IPS DF 4.7 (cell line): ENCODE measurements at regions not wholly inside any gene's neighbourhood (a gene's known extent, or its start where the extent isn't known, plus 50 kb on each side); places are given as distances from the start of the nearest gene placed in this dataset.

ENCODE experiments used
- DNase-seq: peaks from one replicate; pipeline ENCODE4 v3.0.0-alpha.2; 2013; ENCODE audit warnings: low spot score; ENCODE audit errors: extremely low read depth

DNA sequence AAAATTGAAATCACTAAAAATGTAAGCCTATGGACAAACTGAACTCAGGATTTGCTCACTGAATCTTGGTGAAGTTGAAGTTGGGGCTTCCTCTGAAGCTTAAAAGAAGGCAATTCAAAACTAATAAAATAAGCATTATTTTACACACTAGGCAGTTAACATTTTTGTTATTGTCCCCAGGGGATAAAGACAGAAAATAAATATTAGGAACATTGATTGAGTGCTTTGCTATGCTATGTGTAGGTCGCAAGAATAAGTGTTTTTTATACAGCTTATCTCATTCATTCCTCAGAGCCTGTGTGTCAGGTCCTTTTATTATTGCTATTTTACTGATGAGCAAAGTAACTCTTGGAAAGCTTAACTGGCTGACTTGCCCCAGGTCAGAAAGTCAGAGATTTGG, 82.2 kb downstream of the ZNF608 start:
- DNase-seq = no peak

GRCh38 chr5:124663101-124663506, 83.3 kb downstream of the ZNF608 start:
- DNase-seq = no peak

GRCh38 chr5:124662181-124662781, 84.2 kb downstream of the ZNF608 start:
- DNase-seq = no peak

DNA sequence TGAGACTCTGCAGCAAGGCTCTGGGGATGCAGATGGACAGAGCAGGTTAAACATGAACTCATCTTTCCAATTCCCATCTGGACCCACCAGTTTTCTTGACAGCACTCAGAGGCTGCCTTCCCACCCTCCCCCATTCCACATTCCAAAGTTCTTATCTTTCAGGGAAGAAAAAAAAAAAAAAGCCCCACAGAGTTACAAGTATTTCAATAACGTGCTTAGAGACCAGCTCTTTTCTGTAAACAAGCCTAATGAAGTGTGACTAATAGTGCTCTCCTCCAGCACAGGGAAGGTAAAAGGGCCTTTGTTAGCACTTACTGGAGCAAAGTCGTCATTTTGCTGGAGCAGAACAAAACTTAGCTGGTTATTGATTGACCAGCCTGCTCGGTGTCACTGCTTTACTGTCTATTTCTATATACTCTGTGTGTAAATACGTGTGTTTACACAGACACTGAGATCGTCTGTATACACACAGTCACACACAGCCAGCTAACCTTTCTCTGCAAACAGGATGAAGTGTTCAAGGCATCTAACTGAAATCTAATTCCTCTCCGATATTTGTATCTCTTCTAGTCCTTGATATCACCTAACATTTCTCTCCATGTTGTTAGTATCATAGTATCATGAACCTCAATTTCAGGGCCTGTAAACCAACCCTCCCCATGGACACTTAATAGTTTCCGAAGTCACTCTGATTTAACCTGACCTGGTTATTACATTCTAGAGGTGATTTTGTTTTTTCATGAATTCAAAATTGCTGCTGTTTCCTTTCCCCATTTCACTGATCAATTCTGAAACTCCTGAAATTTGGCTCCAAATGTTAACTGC, 84.9 kb downstream of the ZNF608 start:
- no peak for DNase-seq

DNA sequence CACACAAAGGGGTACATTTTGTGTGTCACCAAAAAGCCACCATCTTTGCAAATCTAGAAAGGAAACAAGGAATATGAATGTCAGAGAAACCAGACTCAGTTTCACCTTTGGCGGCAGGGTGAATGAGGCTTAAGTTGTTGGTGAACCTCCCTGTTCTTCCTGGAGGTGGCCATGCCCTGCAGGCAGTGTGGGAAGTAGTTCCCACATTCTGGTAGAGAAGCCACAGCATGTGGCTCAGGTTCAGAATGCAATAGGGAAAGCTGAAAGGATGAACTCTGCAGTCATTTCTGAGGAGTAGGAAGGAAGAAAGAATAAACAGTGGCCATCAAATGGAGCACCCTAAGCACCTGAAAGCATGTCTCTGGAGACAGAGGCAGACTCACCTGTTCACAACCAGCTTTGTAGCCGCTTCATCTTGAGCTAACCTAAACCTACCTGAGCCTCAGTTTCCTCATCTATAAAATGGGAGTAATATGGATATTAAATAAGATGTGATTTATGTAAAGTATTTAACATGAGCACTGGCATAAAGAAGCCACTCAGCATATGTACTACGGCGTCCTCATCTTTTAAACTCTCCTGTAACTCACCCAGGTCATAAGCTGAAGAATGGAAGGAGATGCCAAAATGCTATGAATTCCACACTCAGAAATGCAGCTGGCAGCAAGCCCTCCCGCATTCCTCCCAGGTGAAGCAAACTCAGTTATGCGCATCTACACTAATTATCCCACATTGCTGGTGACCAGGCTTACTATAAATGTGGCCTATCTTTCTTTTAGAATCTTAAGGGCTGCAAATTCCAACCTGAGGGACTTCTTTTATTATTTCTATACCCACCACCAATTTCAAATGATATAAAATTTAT, 86.0 kb downstream of the ZNF608 start:
- no peak for DNase-seq

DNA sequence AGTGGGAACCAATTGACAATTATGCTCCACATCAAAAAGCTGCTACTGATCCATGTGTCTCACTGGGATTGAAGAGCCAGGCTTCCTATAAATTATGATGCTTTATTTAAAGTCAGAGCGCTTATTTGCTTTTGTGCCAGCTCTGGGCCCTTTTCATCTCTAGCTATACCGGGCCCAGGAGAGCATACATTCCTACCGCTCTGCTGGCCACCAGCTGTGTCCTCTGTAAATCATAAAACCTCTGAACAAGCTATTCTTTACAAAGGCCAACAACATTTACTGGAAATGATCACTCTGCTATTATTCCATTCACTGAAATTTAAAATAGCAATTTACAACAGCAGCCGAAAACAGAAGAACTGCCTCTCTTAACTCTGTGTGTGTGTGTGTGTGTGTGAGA, 86.6 kb downstream of the ZNF608 start:
- no peak for DNase-seq

GRCh38 chr5:124658867-124659557, 87.4 kb downstream of the ZNF608 start:
- DNase-seq = no peak

- no peak for DNase-seq
Measured at GRCh38 chr5:124655921-124656511, 90.4 kb downstream of the ZNF608 start.

DNA sequence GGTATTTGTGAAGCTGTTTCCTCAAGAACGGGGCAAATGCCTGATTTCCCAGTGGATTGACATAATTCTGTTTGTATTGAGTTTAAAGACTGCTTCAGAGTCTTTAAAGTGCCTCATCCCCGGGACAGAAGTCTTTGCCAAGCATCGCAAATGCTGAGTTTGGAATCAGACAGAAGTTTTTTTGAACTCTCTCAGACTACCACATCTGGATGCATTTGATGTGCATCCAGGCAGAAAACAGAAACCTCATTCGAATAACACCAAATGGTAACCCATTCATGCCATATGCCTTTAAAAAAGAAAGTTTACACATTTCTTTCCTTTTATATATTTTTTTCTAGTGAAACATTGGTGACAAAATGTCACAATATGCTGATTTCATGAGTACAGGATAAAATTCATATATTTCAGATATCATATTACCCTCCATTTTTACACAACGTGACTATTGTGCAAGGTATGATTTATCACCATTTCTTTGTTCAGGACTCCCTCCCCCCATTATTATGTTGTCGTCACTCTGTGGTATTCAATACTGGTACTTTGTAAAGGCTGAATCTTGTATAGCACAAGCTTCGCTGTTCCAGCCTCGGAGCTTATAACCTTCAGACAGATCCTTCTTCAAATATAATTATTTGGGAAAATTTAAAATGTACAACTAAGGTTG, 91.1 kb downstream of the ZNF608 start:
- DNase-seq = no peak

- DNase-seq = no peak
Measured at GRCh38 chr5:124654418-124654817, 92.0 kb downstream of the ZNF608 start.

GRCh38 chr5:124653666-124654065, 92.8 kb downstream of the ZNF608 start:
- no peak for DNase-seq

GRCh38 chr5:124652892-124653441, 93.5 kb downstream of the ZNF608 start:
- DNase-seq = no peak

- DNase-seq = no peak
Measured at GRCh38 chr5:124652514-124652819, 94.0 kb downstream of the ZNF608 start.

DNA sequence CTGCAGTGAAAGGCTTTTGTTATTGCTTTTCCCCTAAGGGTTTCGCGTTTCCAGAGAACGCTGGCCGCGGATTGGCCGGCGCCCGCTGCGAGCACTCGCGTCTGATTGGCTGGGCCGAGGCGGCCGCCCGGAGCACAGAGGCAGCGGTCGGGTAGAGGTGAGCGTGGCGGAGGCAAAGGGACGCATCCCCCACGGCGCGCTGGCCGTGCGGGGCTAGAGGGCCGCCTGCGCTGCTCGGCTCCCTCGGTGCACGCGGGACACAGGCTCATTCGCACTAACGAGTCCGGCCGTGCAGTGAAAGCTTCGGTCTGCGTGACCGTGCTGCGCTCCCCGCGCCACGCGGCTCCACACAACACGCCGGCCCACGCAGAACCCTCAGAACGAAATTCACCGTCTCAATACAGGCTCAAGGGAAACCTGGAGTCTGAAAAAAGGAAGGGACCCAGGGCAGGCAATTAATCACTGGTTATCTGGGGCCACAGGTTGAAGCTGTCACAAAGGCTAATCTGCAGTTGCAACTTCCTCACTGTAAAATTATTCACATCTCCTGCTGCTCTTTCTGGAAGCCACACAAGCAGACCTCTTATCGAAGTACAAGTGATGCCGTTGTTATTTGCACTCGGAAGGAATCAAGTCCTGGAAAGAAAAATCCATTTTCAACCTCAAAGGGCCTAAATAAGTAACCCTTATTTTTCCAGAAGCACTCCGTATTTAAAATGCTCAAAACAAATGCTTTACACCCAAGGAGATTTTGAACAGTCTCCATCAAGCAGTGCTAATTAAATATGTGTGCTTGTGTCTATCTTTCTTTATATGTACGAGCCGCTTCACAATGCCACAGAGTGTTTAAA, 94.6 kb downstream of the ZNF608 start:
- DNase-seq = no peak

GRCh38 chr5:124650951-124651662, 95.3 kb downstream of the ZNF608 start:
- no peak for DNase-seq

DNA sequence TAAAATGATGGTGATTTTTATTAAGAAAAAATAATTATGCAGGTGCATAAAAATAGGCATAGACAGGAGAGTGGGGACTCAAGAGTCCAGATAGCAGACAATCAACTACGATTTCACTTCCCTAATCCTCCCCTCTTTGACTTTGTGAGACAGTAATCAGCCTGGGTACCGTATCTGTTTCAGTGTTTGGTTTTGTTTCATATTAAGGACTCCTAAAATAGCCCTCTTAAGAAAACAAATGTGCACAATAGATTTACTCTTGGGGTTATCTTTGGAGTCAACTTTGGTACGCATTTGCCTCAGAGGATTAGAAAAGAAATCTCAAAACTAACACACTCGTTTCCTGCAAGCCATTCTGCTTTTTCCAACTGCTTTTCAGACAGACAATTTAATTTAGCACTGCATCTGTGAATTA, 96.3 kb downstream of the ZNF608 start:
- no peak for DNase-seq

DNA sequence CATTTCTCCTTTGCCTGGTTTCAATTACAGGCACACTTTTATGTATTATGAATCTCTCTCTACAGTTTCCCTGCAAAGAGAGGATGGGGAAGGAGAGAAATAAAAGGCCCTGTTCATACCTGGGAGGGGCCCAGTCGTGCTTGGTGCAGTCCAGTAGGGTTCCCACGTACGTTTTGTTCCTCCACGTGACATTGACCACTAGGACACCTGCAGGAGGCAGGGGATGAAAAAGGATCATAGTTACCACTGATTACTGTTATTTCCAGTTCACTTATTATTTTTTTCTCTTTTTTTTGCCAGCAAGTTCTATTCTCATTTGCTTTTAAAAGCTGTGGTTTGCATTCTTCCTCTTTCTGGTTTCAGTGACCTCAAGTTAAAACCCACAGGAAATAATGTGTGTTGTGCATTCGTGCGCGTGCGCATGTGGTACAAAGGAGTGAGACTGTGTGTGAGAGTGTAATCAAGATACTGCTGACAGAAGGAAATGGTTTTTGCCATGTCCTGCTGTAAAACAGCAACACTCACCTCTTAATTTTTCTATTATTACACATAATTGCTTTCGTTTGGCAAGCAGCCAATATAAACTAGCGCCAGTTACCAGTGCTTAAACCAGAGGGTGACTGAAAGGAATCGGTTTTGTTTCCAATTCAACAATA, 96.8 kb downstream of the ZNF608 start:
- DNase-seq = no peak

- DNase-seq = no peak
Measured at GRCh38 chr5:124648902-124649467, 97.5 kb downstream of the ZNF608 start.
